K562 (cell line): ENCODE measurements at regions not wholly inside any gene's neighbourhood (a gene's known extent, or its start where the extent isn't known, plus 50 kb on each side); places are given as distances from the start of the nearest gene placed in this dataset.
"Not testable (repeated sequence)": the region's sequence is repeated elsewhere in the genome, so short reads cannot be mapped to it uniquely, and the experiment has no call there.

Experiments used
- ATAC-seq: fragments of 200-7000 bp; cut with Tn5 transposase; 3 replicates; pipeline ENCODE4 v1.9.1; 2020; ENCODE audit warnings: moderate library complexity
- BruUV-seq: library from RNA; stranded (reverse); fragments of 400-500 nt; replicated peaks from 2 replicates; lab custom pipeline; 2021; lab: Mats Ljungman, UMichigan
- CTCF ChIA-PET: fragments of 300-600 bp; formaldehyde crosslinking; extraction: SDS; loops from one replicate; lab custom pipeline; 2021; ENCODE audit warnings: low intra/inter-chr PET ratio; lab: Yijun Ruan, JAX
- POLR2A ChIA-PET: fragments of 300-600, 350-650 bp; sonication (Branson Sonifier 250); formaldehyde crosslinking; extraction: SDS; loops from one replicate; lab custom pipeline; 2021; ENCODE audit warnings: antibody characterized with exemption, inconsistent platforms; lab: Yijun Ruan, JAX
- DNase-seq, 4 experiments: peaks; one replicate each; pipeline versions ENCODE4 v3.0.0 to v3.0.0-alpha.2; 2011 to 2018; ENCODE audit warnings: low spot score in 3 of 4, mixed read lengths in 3 of 4; ENCODE audit errors: extremely low read depth in 1 of 4
- FAIRE-seq: peaks from 2 replicates; lab custom pipeline; 2011; peaks lifted over from hg19 to GRCh38; lab: Jason Lieb, UNC
- H2AFZ ChIP-seq: 2 replicates; pipeline ENCODE4 v1.6.0; 2011; ENCODE audit warnings: low read depth, low read length, control low read depth, inconsistent platforms
- H3K27ac ChIP-seq: fragments of 200-600 bp; 3 replicates; pipeline ENCODE4 v1.8.0; 2011; ENCODE audit warnings: low read depth, mild to moderate bottlenecking, control low read depth, inconsistent platforms, low read length, moderate library complexity, mixed read lengths; ENCODE audit errors: extremely low read depth
- H3K27me3 ChIP-seq, 2 experiments: fragments of 300-600 bp in 1 of 2; 2 replicates in 1 of 2; 3 replicates in 1 of 2; pipeline versions ENCODE4 v1.6.0 to v1.8.0; 2011; ENCODE audit warnings: inconsistent platforms in 2 of 2, low read length in 2 of 2, mild to moderate bottlenecking in 1 of 2, mixed read lengths in 1 of 2, moderate library complexity in 1 of 2; ENCODE audit not compliant: control insufficient read depth in 2 of 2, insufficient read depth in 2 of 2
- H3K36me3 ChIP-seq: fragments of 300-600 bp; 3 replicates; pipeline ENCODE4 v1.8.0; 2011; ENCODE audit warnings: mild to moderate bottlenecking, low read length, inconsistent platforms; ENCODE audit not compliant: control insufficient read depth, insufficient read depth
- H3K4me1 ChIP-seq, 2 experiments: fragments of 200-600 bp in 1 of 2; replicated peaks in 1 of 2; 2 replicates in 1 of 2; 3 replicates in 1 of 2; pipeline versions ENCODE4 v1.5.1 to v1.8.0; 2011; ENCODE audit warnings: inconsistent platforms in 2 of 2, low read length in 2 of 2, mild to moderate bottlenecking in 1 of 2, mixed read lengths in 1 of 2, moderate library complexity in 1 of 2; ENCODE audit not compliant: control insufficient read depth in 2 of 2, insufficient read depth in 2 of 2
- H3K4me2 ChIP-seq: 2 replicates; pipeline ENCODE4 v1.6.1; 2011; ENCODE audit warnings: low read length, control low read depth, inconsistent platforms, mixed read lengths; ENCODE audit not compliant: insufficient read depth
- H3K4me3 ChIP-seq: fragments of 200-600 bp; sonication (generic), shearing (Covaris generic); 2 replicates; pipeline ENCODE4 v1.5.1; 2016; ENCODE audit warnings: control low read depth, inconsistent platforms
- H3K79me2 ChIP-seq: fragments of 200-600 bp; 3 replicates; pipeline ENCODE4 v1.8.0; 2011; ENCODE audit warnings: low read length, inconsistent platforms; ENCODE audit not compliant: control insufficient read depth, insufficient read depth
- H3K9ac ChIP-seq, 2 experiments: 2 replicates each; pipeline versions ENCODE4 v1.6.0 to v1.6.1; 2011; ENCODE audit warnings: low read depth in 2 of 2, low read length in 2 of 2, control low read depth in 1 of 2, inconsistent platforms in 1 of 2, mild to moderate bottlenecking in 1 of 2, mixed read lengths in 1 of 2; ENCODE audit not compliant: insufficient read depth in 1 of 2
- H3K9me1 ChIP-seq: one replicate; pipeline ENCODE4 v1.6.0; 2011; ENCODE audit warnings: inconsistent platforms, mild to moderate bottlenecking, low read length, moderate library complexity; ENCODE audit not compliant: control insufficient read depth, insufficient read depth
- H3K9me3 ChIP-seq: replicated peaks from 2 replicates; pipeline ENCODE4 v1.5.1; 2011; ENCODE audit warnings: low read depth, low read length, inconsistent platforms; ENCODE audit not compliant: control insufficient read depth, insufficient read depth
- H4K20me1 ChIP-seq: replicated peaks from 2 replicates; pipeline ENCODE4 v1.6.1; 2011; ENCODE audit warnings: low read length, inconsistent platforms, mixed read lengths; ENCODE audit not compliant: control insufficient read depth, insufficient read depth
- RBFOX2 ChIP-seq: fragments of 200-400 bp; formaldehyde crosslinking; IDR thresholded peaks from 2 replicates; pipeline ENCODE4 v1.6.1; 2017; ENCODE audit warnings: low read depth, mild to moderate bottlenecking, low read length, moderate library complexity
- TSHZ1 ChIP-seq: fragments of 250-450 bp; sonication (Bioruptor Pico); IDR thresholded peaks from 2 replicates; pipeline ENCODE4 v1.4.0; 2020; ENCODE audit warnings: mild to moderate bottlenecking, moderate library complexity
- ZNF707 ChIP-seq: fragments of 250-450 bp; sonication (Bioruptor Pico); conservative IDR thresholded peaks from 2 replicates; pipeline ENCODE4 v1.8.0; 2022; ENCODE audit warnings: inconsistent platforms, mild to moderate bottlenecking, moderate library complexity
- WGBS: fragments of 100-300 bp; shearing (Covaris generic); methylation state at CpG from one replicate; pipeline ENCODE4 v1.1.6; 2016; ENCODE audit warnings: low coverage, mixed read lengths; ENCODE audit not compliant: insufficient coverage; ENCODE audit errors: missing lambda C conversion rate; 5-methylcytosine and 5-hydroxymethylcytosine counted together
- in situ Hi-C: fragments of 300-500 bp; cut with MboI; formaldehyde crosslinking; loops from 4 replicates; pipeline ENCODE4 v1.15.0; 2018; ENCODE audit warnings: inconsistent platforms, mixed read lengths
- intact Hi-C: fragments of 100-400 bp; cut with micrococcal nuclease; formaldehyde crosslinking; loops from 2 replicates; pipeline ENCODE4 v1.14.2; 2022

- no peak overlapping the region for H3K9ac ChIP-seq
- 3% methylated on average over 4 of the region's 4 CpGs for WGBS
- H3K79me2 ChIP-seq: no peaks in the 10 kb centered on the region
- ATAC-seq: no peak
- intact Hi-C loops: no loop called here
- H3K36me3 ChIP-seq: no peaks in the 10 kb centered on the region
- no peak overlapping the region for H3K4me3 ChIP-seq
- no peak overlapping the region for H3K4me2 ChIP-seq
- DNase-seq: no peak
- H3K27me3 ChIP-seq: no peaks in the 10 kb centered on the region
- no peak for TF ChIP-seq ZNF707
- H3K9me1 ChIP-seq: no peaks in the 10 kb centered on the region
- no TSS peak for BruUV-seq
- ChIA-PET CTCF (no interaction called here), POLR2A (no interaction called here)
- H3K9me3 ChIP-seq: no peaks in the 10 kb centered on the region
- no peak overlapping the region for H2AFZ ChIP-seq
- no peaks in the 10 kb centered on the region for H4K20me1 ChIP-seq
- in situ Hi-C loops: no loop called here
- H3K4me1 ChIP-seq: no peaks in the 10 kb centered on the region
- H3K27ac ChIP-seq: no peak overlapping the region
- FAIRE-seq: no peak
Observed at GRCh38 chr10:109735776-109736175, 187.5 kb downstream of the XPNPEP1 start.

DNA sequence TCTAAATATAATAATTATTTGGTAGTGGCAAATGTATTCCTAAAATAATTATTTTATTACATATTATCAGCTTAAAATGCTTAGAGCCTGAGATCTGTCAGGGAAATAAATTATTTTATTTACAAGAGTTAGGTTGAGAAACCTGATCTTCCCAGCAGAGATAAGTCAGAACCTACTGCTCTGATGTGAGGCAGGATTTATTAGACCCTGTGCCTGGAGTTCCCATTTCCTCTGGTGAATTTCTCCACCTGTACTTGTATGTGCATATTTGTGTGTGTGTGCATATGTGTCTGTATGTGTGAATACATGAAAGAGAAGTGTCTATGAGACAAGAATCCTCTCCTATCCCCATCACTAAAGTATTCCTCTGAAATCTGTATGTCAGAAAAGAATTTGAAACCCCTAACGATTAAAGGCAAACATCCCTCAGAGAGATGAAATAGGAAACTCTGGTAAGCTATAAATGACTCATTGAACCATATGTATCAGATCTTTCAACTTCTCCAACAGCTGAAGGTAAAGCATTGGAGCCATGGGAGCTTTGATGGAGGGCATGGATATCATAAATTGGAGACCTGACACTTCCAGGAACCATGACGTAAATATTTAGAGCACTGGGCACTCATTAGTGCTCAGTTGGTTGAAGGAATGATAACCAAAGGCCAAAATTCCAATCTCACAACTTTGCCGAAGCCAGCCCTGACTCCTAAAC, 190.9 kb downstream of the XPNPEP1 start:
- H3K4me3 ChIP-seq: no peak overlapping the region
- FAIRE-seq: no peak
- no peaks in the 10 kb centered on the region for H3K9me3 ChIP-seq
- H3K9me1 ChIP-seq: no peaks in the 10 kb centered on the region
- TF ChIP-seq TSHZ1 (CRISPR knock-in tag): no peak
- no peak for TF ChIP-seq RBFOX2
- H3K27me3 ChIP-seq: no peaks in the 10 kb centered on the region
- intact Hi-C loops (no loop called here), in situ Hi-C loops (no loop called here)
- H3K9ac ChIP-seq: no peak overlapping the region
- CTCF ChIA-PET: no interaction called here
- POLR2A ChIA-PET: no interaction called here
- H4K20me1 ChIP-seq: no peaks in the 10 kb centered on the region
- H2AFZ ChIP-seq: no peak overlapping the region
- no peak overlapping the region for H3K27ac ChIP-seq
- 0% methylated on average over 3 of the region's 3 CpGs for WGBS
- no peak for DNase-seq
- H3K4me2 ChIP-seq: no peak overlapping the region
- H3K79me2 ChIP-seq: no peaks in the 10 kb centered on the region
- no TSS peak for BruUV-seq
- H3K4me1 ChIP-seq: no peaks in the 10 kb centered on the region
- H3K36me3 ChIP-seq: no peaks in the 10 kb centered on the region
- ATAC-seq: no peak

DNA sequence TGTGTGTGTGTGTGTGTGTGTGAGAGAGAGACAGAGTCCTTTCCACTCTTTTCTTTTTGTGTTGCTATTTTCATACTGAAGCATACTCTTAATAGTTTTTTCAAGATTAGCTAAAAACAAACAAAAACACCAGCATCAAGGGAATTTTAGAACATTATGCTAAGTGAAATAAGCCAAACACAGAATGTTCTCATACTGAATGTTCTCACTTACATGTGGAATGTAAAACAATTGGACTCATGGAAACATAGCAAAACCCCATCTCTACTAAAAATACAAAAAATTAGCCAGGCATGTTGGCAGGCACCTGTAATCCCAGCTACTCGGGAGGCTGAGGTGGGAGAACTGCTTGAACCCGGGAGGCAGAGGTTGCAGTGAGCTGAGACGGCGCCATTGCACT, 193.4 kb downstream of the XPNPEP1 start:
- ATAC-seq, H3K27me3 ChIP-seq, DNase-seq, in situ Hi-C loops, intact Hi-C loops, H3K4me1 ChIP-seq, H3K27ac ChIP-seq, H3K79me2 ChIP-seq, H3K9me3 ChIP-seq, BruUV-seq, H3K9ac ChIP-seq, H3K9me1 ChIP-seq, FAIRE-seq, H3K4me3 ChIP-seq, H4K20me1 ChIP-seq, CTCF ChIA-PET, H3K4me2 ChIP-seq, H2AFZ ChIP-seq, POLR2A ChIA-PET, H3K36me3 ChIP-seq: not testable (repeated sequence)
- WGBS: no CpG with 5 or more reads among the region's 4 CpGs
